H7 (cell line): ENCODE measurements at regions not wholly inside any gene's neighbourhood (a gene's known extent, or its start where the extent isn't known, plus 50 kb on each side); places are given as distances from the start of the nearest gene placed in this dataset.
"Not testable (repeated sequence)": the region's sequence is repeated elsewhere in the genome, so short reads cannot be mapped to it uniquely, and the experiment has no call there.

ENCODE experiments used
- DNase-seq: peaks from one replicate; pipeline ENCODE4 v3.0.0; 2012
- H3K27me3 ChIP-seq: 2 replicates; pipeline ENCODE4 v1.6.0; 2011; ENCODE audit warnings: mild to moderate bottlenecking, low read length; ENCODE audit not compliant: control insufficient read depth, insufficient read depth
- H3K36me3 ChIP-seq: replicated peaks from 2 replicates; pipeline ENCODE4 v1.5.1; 2011; ENCODE audit warnings: low read length; ENCODE audit not compliant: control insufficient read depth, insufficient read depth
- H3K4me3 ChIP-seq: 2 replicates; pipeline ENCODE4 v1.5.1; 2011; ENCODE audit warnings: low read depth, mild to moderate bottlenecking, control low read depth, low read length, moderate library complexity; ENCODE audit not compliant: insufficient read depth

GRCh38 chr2:155904720-155905119 is 427.8 kb downstream of the NR4A2 start:
- Histone ChIP-seq H3K36me3 (no peaks in the 10 kb centered on the region), H3K4me3 (no peak overlapping the region), H3K27me3 (no peaks in the 10 kb centered on the region)
- DNase-seq = no peak

GRCh38 chr2:155902635-155903034 is 429.9 kb downstream of the NR4A2 start:
- Histone ChIP-seq H3K36me3 (no peaks in the 10 kb centered on the region), H3K27me3 (no peaks in the 10 kb centered on the region), H3K4me3 (no peak overlapping the region)
- DNase-seq = no peak

GRCh38 chr2:155895016-155895415 is 437.5 kb downstream of the NR4A2 start:
- H3K36me3 ChIP-seq = no peaks in the 10 kb centered on the region
- no peaks in the 10 kb centered on the region for H3K27me3 ChIP-seq
- no peak for DNase-seq
- H3K4me3 ChIP-seq = no peak overlapping the region

- not testable (repeated sequence) for H3K36me3 ChIP-seq, H3K27me3 ChIP-seq, DNase-seq, H3K4me3 ChIP-seq
These were observed 452.1 kb downstream of the NR4A2 start for GRCh38 chr2:155880382-155880781.

GRCh38 chr2:155879900-155880299 is 452.6 kb downstream of the NR4A2 start:
- DNase-seq, H3K36me3 ChIP-seq, H3K27me3 ChIP-seq, H3K4me3 ChIP-seq: not testable (repeated sequence)

GRCh38 chr2:155872396-155872795 is 460.1 kb downstream of the NR4A2 start:
- no peak for DNase-seq
- no peaks in the 10 kb centered on the region for H3K36me3 ChIP-seq
- H3K27me3 ChIP-seq = no peaks in the 10 kb centered on the region
- H3K4me3 ChIP-seq = no peak overlapping the region

- H3K27me3 ChIP-seq = no peaks in the 10 kb centered on the region
- no peak overlapping the region for H3K4me3 ChIP-seq
- no peak for DNase-seq
- no peaks in the 10 kb centered on the region for H3K36me3 ChIP-seq
These were observed 460.6 kb downstream of the NR4A2 start for GRCh38 chr2:155871940-155872339.

- no peak for DNase-seq
- Histone ChIP-seq H3K27me3 (no peaks in the 10 kb centered on the region), H3K36me3 (no peaks in the 10 kb centered on the region), H3K4me3 (no peak overlapping the region)
These were observed 465.0 kb downstream of the NR4A2 start for GRCh38 chr2:155867564-155867963.

- no peak for DNase-seq
- Histone ChIP-seq H3K36me3 (no peaks in the 10 kb centered on the region), H3K27me3 (no peaks in the 10 kb centered on the region), H3K4me3 (no peak overlapping the region)
These were observed 466.0 kb downstream of the NR4A2 start for GRCh38 chr2:155866477-155866876.

GRCh38 chr2:155852156-155852555 is 480.4 kb downstream of the NR4A2 start:
- Histone ChIP-seq H3K4me3 (no peak overlapping the region), H3K36me3 (no peaks in the 10 kb centered on the region), H3K27me3 (no peaks in the 10 kb centered on the region)
- no peak for DNase-seq

GRCh38 chr2:155846259-155846658 is 486.3 kb downstream of the NR4A2 start:
- Histone ChIP-seq H3K27me3 (no peaks in the 10 kb centered on the region), H3K36me3 (no peaks in the 10 kb centered on the region), H3K4me3 (no peak overlapping the region)
- no peak for DNase-seq

GRCh38 chr2:155844461-155844860 is 488.1 kb downstream of the NR4A2 start:
- no peak for DNase-seq
- no peak overlapping the region for H3K4me3 ChIP-seq

GRCh38 chr2:155842103-155842502 is 490.4 kb downstream of the NR4A2 start:
- Histone ChIP-seq H3K27me3 (no peaks in the 10 kb centered on the region), H3K36me3 (no peaks in the 10 kb centered on the region), H3K4me3 (no peak overlapping the region)
- DNase-seq = no peak

More at GRCh38 chr2:155844461-155844860, 488.1 kb downstream of the NR4A2 start:
- no peaks in the 10 kb centered on the region for H3K27me3 ChIP-seq
- no peaks in the 10 kb centered on the region for H3K36me3 ChIP-seq

GRCh38 chr2:155841442-155841841 is 491.1 kb downstream of the NR4A2 start:
- Histone ChIP-seq H3K27me3 (no peaks in the 10 kb centered on the region), H3K4me3 (no peak overlapping the region), H3K36me3 (no peaks in the 10 kb centered on the region)
- no peak for DNase-seq

GRCh38 chr2:155840661-155841060 is 491.9 kb downstream of the NR4A2 start:
- no peak for DNase-seq
- H3K27me3 ChIP-seq = no peaks in the 10 kb centered on the region
- H3K4me3 ChIP-seq = no peak overlapping the region
- H3K36me3 ChIP-seq = no peaks in the 10 kb centered on the region

GRCh38 chr2:155839991-155840390 is 492.5 kb downstream of the NR4A2 start:
- Histone ChIP-seq H3K4me3 (no peak overlapping the region), H3K36me3 (no peaks in the 10 kb centered on the region), H3K27me3 (no peaks in the 10 kb centered on the region)
- DNase-seq = no peak
